ENCODE measurements at regions not wholly inside any gene's neighbourhood (a gene's known extent, or its start where the extent isn't known, plus 50 kb on each side); places are given as distances from the start of the nearest gene placed in this dataset.

- DNase-seq, result no peak
Measured at GRCh38 chr6:15827496-15828255, 164.8 kb upstream of the DTNBP1 start.

DNA sequence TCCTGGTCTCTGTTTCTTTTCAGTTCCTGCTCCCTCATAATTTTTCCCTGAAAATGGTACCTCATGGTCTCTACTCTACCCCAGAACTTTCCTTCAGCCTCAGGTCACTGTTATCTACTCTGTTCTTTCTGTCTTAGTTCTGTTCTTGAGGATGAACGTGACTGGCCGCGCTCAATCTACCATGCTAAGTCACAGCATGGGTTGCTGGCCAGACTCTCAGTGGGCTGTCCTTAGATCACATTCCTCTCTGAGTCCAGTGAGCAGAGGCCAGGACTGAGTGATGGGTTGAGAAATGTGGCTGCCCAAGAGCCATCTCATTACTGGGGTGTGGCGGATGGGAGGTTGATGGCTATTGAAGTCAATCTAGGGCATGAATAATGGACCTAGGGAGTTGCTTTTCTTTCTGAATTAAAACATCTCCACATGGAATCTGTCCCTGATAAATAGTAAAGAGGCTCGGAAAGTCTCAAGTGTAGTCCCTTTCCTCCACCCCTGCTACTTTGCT is 164.0 kb upstream of the DTNBP1 start:
- no peak for DNase-seq

GRCh38 chr6:15825332-15825930 is 162.6 kb upstream of the DTNBP1 start:
- no peak for DNase-seq

DNA sequence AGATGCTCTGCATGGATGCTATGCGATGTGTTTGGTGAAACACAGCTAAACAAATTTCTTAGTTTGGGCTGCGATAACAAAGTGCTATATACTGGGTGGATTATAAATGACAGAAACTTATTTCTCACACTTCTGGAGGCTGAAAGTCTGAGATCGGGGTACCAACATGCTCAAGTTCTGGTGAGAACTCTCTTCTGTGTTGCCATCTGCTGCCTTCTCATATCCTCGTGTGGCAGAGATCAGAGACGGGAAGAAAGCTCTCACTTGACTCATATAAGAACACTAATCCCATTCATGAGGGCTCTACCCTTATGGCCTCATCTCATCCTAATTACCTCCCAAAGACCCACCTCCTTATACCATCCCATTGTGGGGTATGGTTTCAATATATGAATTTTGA is 162.0 kb upstream of the DTNBP1 start:
- DNase-seq, result no peak

DNA sequence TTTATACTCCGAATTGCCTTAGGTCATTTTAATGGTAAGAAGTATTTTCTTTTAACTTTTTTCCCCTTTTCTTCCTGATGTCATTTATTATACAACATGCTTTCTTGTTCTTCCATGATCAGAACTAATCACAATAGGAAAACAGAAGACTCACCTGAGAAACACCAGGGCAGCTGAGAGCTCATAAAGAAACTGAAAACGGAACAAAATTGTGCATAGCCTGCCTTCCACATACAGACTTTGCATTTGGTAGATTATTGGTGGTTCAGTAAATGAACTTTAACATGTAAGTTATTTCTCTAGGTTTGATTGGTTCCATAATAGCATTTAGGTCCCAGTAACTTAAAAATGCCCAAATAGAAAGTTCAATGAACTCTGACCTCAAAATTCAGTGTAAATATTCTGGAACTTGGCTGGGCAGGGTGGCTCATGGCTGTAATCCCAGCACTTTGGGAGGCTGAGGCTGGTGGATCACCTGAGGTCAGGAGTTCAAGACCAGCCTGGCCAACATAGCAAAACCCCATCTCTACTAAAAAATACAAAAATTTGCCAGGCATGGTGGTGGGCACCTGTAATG is 161.1 kb upstream of the DTNBP1 start:
- DNase-seq, result no peak

GRCh38 chr6:15822835-15823234 is 160.0 kb upstream of the DTNBP1 start:
- no peak for DNase-seq

- no peak for DNase-seq
Measured at GRCh38 chr6:15819841-15820240, 157.0 kb upstream of the DTNBP1 start.

DNA sequence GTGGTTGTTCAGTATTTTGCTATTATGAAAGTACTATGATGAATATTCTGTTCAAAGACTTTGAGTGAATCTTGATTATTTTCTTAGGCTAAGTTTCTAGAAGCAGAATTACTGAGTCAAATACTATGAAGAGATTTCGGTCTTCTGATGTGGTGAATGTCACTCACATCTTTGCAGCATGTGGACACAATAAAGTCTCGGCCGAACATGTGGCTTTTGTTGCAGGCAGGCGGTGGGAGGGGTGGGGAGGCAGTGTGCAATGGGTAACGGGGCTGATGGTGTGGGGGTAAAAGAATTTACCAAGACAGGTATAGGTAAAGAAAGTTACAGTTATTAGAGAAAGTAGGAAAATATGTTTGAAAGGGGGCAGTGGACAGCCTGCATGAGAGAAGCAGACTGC is 156.4 kb upstream of the DTNBP1 start:
- no peak for DNase-seq

DNA sequence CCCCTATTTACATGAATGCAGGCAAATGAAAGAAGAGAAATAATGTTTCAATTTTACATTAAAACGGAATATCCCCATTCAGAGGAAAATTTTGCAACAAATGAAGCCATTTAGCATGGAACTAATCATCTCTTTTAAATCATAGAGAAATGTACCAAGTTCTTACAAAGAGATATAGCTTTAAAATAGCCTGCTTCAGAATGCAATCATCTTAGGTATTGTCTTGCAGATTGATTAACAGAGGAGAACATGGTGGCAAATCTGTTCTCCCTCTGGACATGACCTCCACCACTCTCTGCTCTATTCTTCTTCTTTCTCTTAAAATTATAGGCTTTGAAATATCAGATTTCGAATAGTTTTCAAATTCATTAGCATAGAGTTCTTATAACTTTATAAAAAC is 155.7 kb upstream of the DTNBP1 start:
- no peak for DNase-seq

DNA sequence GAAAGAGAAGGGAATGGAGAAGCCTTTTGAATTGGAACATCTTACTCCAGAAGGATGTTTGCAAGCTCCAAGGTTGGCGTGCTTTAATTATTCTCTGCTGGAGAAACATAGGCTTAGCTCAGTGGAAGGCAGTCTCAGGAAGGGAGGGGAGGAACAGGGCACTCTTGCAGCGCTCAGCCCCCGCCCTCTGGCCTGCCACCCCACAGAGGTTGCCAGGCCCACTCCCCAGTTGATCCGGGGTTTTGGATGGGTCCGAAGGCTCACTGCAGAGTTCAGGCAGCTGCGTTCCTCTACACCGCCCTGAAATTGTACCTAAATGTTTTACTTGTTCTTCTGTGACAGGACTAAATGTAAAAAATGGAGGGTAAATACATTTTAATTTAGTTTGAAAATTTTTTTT is 155.2 kb upstream of the DTNBP1 start:
- DNase-seq, result no peak

DNA sequence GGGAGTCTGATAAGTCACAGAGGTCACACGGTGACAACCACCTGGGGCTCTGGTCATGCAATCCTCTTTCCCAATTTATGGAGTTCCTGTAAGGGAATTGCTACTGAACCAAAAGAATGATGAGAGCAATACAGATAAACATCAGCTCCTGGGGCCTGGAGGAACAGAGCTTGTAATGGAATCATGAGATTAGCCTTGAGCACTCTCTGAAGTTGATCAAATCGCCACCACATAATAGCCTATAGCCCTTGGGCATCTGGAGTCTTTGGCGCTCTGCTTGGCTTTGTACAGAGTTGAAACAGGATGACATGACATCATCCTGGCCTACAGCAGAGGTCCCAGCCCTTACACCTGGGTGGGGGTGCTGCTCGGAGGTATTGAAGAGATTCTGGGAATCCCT is 154.3 kb upstream of the DTNBP1 start:
- DNase-seq, result no peak

- no peak for DNase-seq
Measured at GRCh38 chr6:15816661-15817060, 153.8 kb upstream of the DTNBP1 start.

DNA sequence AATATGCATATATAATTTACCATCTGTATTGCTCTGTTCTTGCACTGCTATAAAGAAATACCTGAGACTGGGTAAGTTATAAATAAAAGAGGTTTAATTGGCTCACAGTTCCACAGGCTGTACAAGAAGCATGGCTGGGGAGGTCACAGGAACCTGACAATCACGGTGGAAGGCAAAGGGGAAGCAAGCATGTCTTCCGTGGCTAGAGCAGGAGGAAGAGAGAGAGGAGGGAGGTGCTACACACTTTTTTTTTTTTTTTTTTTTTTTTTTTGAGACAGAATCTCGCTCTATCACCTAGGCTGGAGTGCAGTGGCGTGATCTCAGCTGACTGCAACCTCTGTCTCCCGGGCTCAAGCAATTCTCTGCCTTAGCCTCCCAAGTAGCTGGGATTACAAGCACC is 150.9 kb upstream of the DTNBP1 start:
- DNase-seq, result peak in 1 of 2 experiments; percentile 4

- DNase-seq, result no peak
Measured at GRCh38 chr6:15811107-15811506, 148.3 kb upstream of the DTNBP1 start.

GRCh38 chr6:15810618-15811017 is 147.8 kb upstream of the DTNBP1 start:
- DNase-seq, result no peak

- no peak for DNase-seq
Measured at GRCh38 chr6:15809367-15809766, 146.5 kb upstream of the DTNBP1 start.

- no peak for DNase-seq
Measured at GRCh38 chr6:15804164-15805154, 141.6 kb upstream of the DTNBP1 start.

DNA sequence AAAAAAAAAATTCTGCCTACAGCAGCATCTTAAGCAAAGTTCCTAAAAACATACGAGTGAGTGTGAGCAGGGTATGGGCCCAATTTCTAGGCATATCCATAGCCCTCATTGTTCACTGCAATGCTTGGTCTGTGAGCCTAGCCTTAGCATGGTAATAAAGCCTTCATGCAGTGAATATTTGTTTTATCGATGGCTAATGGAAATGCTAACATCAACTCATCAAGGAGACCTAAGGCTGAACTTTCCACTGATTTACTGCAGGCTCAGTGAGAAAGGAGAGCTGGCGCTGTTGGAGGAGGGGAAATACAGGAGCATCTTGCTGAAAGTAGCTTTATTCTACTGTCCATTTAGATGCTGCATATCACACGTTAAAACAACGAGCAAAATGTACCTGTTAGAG is 139.6 kb upstream of the DTNBP1 start:
- DNase-seq, result no peak

DNA sequence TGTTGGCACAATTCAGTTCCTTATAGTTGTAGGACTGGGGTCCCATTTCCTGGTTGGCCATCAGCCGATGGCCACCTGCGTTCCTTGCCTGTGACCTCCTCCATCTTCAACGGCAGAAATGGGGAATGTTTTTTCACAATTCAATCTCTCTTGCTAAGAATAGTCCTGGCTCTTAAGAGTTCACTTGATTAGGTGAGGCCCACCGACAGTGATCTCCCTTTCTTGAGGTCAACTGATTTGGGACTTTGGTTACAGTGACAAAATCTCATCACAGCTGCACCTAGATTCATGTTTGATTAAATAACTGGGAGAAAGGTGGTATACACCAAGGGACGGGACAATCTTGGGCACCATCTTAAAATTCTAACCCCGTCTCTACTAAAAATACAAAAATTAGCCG is 139.1 kb upstream of the DTNBP1 start:
- no peak for DNase-seq

DNA sequence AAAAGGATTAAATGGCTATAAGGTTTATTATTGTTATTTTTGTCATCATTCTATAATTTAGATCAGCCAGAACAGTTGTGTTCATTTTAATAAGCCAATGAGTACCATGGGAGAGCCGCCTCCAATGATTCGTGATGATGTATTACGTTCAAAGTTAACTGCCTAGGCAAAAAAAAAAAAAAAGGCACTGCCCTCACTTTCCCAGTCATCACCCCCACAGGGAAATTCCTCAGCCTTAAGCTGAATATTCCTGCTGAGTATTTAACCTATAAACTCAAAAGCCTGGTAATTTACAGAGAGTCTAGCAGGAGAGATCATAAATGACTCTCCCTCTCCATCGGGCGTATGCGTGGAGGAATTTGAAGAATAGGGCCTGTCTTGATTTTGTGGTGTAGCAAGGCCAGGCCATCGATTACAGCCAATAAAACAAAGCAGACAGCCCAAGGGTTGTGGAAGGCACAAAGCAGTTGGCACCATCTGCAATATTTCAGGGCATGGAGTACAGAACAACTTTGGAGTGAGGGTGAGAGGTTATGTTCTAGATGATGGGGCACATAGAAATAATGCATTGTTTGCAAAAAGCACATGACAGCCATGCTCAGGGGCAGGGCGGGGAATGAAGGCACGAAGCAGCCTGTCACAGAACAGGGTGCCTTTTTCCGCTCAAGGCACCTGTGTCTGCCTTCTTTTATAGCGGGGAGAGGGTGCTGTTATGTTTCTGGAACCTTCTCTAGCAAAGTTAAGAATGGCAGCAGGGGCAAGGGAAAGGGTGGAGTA is 138.2 kb upstream of the DTNBP1 start:
- DNase-seq, result no peak

GRCh38 chr6:15798533-15799255 is 135.9 kb upstream of the DTNBP1 start:
- DNase-seq, result no peak

DNA sequence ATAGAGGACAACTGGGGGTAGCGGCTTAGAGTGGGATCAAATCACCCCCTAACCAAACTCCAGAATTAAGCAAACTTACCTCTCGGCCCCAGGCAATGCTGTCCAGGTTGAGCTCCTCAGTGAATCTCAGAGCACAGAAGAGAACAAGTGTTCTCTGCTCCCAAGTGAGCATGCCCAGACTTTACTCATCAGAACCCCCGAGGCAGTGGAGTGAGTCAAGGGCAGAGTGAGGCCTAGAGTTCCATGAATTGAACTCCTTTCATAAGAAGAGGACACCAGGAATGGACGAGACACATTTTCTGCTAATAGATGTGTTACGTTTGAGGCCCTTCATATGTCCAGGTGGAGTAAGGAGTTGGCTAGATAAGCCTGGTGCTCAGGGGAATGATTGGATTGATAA is 134.0 kb upstream of the DTNBP1 start:
- DNase-seq, result no peak
